ENCODE measurements at regions not wholly inside any gene's neighbourhood (a gene's known extent, or its start where the extent isn't known, plus 50 kb on each side); places are given as distances from the start of the nearest gene placed in this dataset.

- TF ChIP-seq, protein P1, sequence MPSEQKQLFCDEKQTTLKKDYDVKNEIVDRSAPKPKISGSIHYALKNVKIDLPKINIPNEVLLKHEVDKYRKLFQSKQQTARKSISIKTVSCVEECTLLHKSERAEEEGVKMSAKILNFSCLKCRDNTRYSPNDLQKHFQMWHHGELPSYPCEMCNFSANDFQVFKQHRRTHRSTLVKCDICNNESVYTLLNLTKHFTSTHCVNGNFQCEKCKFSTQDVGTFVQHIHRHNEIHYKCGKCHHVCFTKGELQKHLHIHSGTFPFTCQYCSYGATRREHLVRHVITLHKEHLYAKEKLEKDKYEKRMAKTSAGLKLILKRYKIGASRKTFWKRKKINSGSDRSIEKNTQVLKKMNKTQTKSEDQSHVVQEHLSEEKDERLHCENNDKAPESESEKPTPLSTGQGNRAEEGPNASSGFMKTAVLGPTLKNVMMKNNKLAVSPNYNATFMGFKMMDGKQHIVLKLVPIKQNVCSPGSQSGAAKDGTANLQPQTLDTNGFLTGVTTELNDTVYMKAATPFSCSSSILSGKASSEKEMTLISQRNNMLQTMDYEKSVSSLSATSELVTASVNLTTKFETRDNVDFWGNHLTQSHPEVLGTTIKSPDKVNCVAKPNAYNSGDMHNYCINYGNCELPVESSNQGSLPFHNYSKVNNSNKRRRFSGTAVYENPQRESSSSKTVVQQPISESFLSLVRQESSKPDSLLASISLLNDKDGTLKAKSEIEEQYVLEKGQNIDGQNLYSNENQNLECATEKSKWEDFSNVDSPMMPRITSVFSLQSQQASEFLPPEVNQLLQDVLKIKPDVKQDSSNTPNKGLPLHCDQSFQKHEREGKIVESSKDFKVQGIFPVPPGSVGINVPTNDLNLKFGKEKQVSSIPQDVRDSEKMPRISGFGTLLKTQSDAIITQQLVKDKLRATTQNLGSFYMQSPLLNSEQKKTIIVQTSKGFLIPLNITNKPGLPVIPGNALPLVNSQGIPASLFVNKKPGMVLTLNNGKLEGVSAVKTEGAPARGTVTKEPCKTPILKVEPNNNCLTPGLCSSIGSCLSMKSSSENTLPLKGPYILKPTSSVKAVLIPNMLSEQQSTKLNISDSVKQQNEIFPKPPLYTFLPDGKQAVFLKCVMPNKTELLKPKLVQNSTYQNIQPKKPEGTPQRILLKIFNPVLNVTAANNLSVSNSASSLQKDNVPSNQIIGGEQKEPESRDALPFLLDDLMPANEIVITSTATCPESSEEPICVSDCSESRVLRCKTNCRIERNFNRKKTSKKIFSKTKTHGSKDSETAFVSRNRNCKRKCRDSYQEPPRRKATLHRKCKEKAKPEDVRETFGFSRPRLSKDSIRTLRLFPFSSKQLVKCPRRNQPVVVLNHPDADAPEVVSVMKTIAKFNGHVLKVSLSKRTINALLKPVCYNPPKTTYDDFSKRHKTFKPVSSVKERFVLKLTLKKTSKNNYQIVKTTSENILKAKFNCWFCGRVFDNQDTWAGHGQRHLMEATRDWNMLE (tag by site-specific recombination; conservative IDR thresholded peaks at IDR 0.05; ENCODE audit: low read depth), result no peak
- TF ChIP-seq MZF1 (tag by site-specific recombination; IDR thresholded peaks at IDR 0.05; ENCODE audit: borderline replicate concordance) (no peak), ZNF350 (tag by site-specific recombination; IDR thresholded peaks at IDR 0.05) (no peak)
Observed at GRCh38 chr7:88387368-88387767, 80.7 kb upstream of the STEAP4 start (continued).

GRCh38 chr7:88386665-88387156, 80.0 kb upstream of the STEAP4 start:
- H3K9me3 ChIP-seq (ENCODE audit: control insufficient read depth, insufficient read depth, low read depth, low read length), result no peaks in the 10 kb centered on the region
- no peaks in the 10 kb centered on the region for H3K4me1 ChIP-seq (ENCODE audit: control insufficient read depth, insufficient read depth, low read length)
- H3K36me3 ChIP-seq (ENCODE audit: control insufficient read depth in 2 of 2, insufficient read depth in 1 of 2, low read length in 2 of 2), result no peaks in the 10 kb centered on the region
- no peak overlapping the region for H3K27ac ChIP-seq (ENCODE audit: extremely low read depth, low read depth, low read length)
- TF ChIP-seq ZNF366 (tag by site-specific recombination; conservative IDR thresholded peaks at IDR 0.05) (no peak), ZNF184 (tag by site-specific recombination; IDR thresholded peaks at IDR 0.05) (no peak)
- CTCF ChIA-PET, result no interaction called here
- no peak overlapping the region for H3K4me3 ChIP-seq (ENCODE audit: low read depth, low read length)
- POLR2A ChIA-PET, result no interaction called here

GRCh38 chr7:88377434-88377833, 70.7 kb upstream of the STEAP4 start:
- CTCF ChIA-PET, result interaction anchor here (0.7 kb wide), 1 partner anchor 69 kb away, joined by 8 read pairs; no protein-coding TSS in a partner anchor
- TF ChIP-seq ZNF146 (tag by site-specific recombination; IDR thresholded peaks at IDR 0.05) (no peak), GLIS2 (tag by site-specific recombination; IDR thresholded peaks at IDR 0.05) (no peak), ZNF747 (tag by site-specific recombination; IDR thresholded peaks at IDR 0.05) (no peak), ZSCAN30 (tag by site-specific recombination; IDR thresholded peaks at IDR 0.05) (no peak), MZF1 (tag by site-specific recombination; IDR thresholded peaks at IDR 0.05; ENCODE audit: borderline replicate concordance) (no peak), GLI4 (tag by site-specific recombination; IDR thresholded peaks at IDR 0.05) (no peak), ZNF398 (tag by site-specific recombination; IDR thresholded peaks at IDR 0.05) (no peak), ZEB2 (tag by site-specific recombination; IDR thresholded peaks at IDR 0.05) (no peak), ZNF792 (tag by site-specific recombination; IDR thresholded peaks at IDR 0.05) (no peak), ZNF624 (tag by site-specific recombination; IDR thresholded peaks at IDR 0.05) (no peak), ZNF558 (tag by site-specific recombination; IDR thresholded peaks at IDR 0.05) (no peak), ZBTB8A (tag by site-specific recombination; IDR thresholded peaks at IDR 0.05) (no peak), ZNF664 (tag by site-specific recombination; IDR thresholded peaks at IDR 0.05) (no peak), ZNF426 (tag by site-specific recombination; IDR thresholded peaks at IDR 0.05) (no peak), ZNF610 (tag by site-specific recombination; IDR thresholded peaks at IDR 0.05; ENCODE audit: borderline replicate concordance) (no peak)
- TF ChIP-seq, protein P2, sequence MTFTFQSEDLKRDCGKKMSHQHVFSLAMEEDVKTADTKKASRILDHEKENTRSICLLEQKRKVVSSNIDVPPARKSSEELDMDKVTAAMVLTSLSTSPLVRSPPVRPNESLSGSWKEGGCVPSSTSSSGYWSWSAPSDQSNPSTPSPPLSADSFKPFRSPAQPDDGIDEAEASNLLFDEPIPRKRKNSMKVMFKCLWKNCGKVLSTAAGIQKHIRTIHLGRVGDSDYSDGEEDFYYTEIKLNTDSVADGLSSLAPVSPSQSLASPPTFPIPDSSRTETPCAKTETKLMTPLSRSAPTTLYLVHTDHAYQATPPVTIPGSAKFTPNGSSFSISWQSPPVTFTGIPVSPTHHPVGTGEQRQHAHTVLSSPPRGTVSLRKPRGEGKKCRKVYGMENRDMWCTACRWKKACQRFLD (tag by site-specific recombination; IDR thresholded peaks at IDR 0.05), result no peak
- TF ChIP-seq, protein P3, sequence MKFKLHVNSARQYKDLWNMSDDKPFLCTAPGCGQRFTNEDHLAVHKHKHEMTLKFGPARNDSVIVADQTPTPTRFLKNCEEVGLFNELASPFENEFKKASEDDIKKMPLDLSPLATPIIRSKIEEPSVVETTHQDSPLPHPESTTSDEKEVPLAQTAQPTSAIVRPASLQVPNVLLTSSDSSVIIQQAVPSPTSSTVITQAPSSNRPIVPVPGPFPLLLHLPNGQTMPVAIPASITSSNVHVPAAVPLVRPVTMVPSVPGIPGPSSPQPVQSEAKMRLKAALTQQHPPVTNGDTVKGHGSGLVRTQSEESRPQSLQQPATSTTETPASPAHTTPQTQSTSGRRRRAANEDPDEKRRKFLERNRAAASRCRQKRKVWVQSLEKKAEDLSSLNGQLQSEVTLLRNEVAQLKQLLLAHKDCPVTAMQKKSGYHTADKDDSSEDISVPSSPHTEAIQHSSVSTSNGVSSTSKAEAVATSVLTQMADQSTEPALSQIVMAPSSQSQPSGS (tag by site-specific recombination; IDR thresholded peaks at IDR 0.05; ENCODE audit: low read depth), result no peak
- TF ChIP-seq, protein P4, sequence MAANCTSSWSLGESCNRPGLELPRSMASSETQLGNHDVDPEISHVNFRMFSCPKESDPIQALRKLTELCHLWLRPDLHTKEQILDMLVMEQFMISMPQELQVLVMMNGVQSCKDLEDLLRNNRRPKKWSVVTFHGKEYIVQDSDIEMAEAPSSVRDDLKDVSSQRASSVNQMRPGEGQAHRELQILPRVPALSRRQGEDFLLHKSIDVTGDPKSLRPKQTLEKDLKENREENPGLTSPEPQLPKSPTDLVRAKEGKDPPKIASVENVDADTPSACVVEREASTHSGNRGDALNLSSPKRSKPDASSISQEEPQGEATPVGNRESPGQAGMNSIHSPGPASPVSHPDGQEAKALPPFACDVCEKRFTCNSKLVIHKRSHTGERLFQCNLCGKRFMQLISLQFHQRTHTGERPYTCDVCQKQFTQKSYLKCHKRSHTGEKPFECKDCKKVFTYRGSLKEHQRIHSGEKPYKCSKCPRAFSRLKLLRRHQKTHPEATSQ (tag by site-specific recombination; IDR thresholded peaks at IDR 0.05), result no peak
- no peak overlapping the region for H3K4me3 ChIP-seq (ENCODE audit: low read depth, low read length)
- H3K9me3 ChIP-seq (ENCODE audit: control insufficient read depth, insufficient read depth, low read depth, low read length), result no peaks in the 10 kb centered on the region
- H3K36me3 ChIP-seq (ENCODE audit: control insufficient read depth in 2 of 2, insufficient read depth in 1 of 2, low read length in 2 of 2), result no peaks in the 10 kb centered on the region
- H3K4me1 ChIP-seq (ENCODE audit: control insufficient read depth, insufficient read depth, low read length), result no peaks in the 10 kb centered on the region
- H3K27ac ChIP-seq (ENCODE audit: extremely low read depth, low read depth, low read length), result no peak overlapping the region
- POLR2A ChIA-PET, result no interaction called here
